GM19193 (cell line): ENCODE measurements at regions not wholly inside any gene's neighbourhood (a gene's known extent, or its start where the extent isn't known, plus 50 kb on each side); places are given as distances from the start of the nearest gene placed in this dataset.

Experiments used
- POLR2A ChIP-seq: IDR thresholded peaks from 4 replicates; pipeline ENCODE4 v1.6.1; 2011; ENCODE audit not compliant: insufficient read depth, insufficient read length; ENCODE audit errors: extremely low read depth

- TF ChIP-seq POLR2A, result no peak
These were observed 155.7 kb downstream of the C9orf50 start for GRCh38 chr9:129464972-129465833.

- no peak for TF ChIP-seq POLR2A
These were observed 156.9 kb downstream of the C9orf50 start for GRCh38 chr9:129463994-129464393.

GRCh38 chr9:129463477-129463876 is 157.4 kb downstream of the C9orf50 start:
- no peak for TF ChIP-seq POLR2A

- no peak for TF ChIP-seq POLR2A
These were observed 158.5 kb downstream of the C9orf50 start for GRCh38 chr9:129462360-129462759.

GRCh38 chr9:129460323-129461261 is 160.3 kb downstream of the C9orf50 start:
- peak; percentile 76 for TF ChIP-seq POLR2A

- TF ChIP-seq POLR2A, result no peak
These were observed 161.2 kb downstream of the C9orf50 start for GRCh38 chr9:129459547-129460322.

GRCh38 chr9:129458663-129459546 is 162.0 kb downstream of the C9orf50 start:
- TF ChIP-seq POLR2A, result no peak

- no peak for TF ChIP-seq POLR2A
These were observed 162.7 kb downstream of the C9orf50 start for GRCh38 chr9:129458155-129458661.

- TF ChIP-seq POLR2A, result no peak
These were observed 163.5 kb downstream of the C9orf50 start for GRCh38 chr9:129457325-129457779.

GRCh38 chr9:129456549-129457324 is 164.2 kb downstream of the C9orf50 start:
- TF ChIP-seq POLR2A, result no peak

GRCh38 chr9:129455151-129455995 is 165.5 kb downstream of the C9orf50 start:
- TF ChIP-seq POLR2A, result no peak
